ENCODE measurements at regions not wholly inside any gene's neighbourhood (a gene's known extent, or its start where the extent isn't known, plus 50 kb on each side); places are given as distances from the start of the nearest gene placed in this dataset.

- Histone ChIP-seq H3K27ac (no peak overlapping the region), H3K4me1 (no peaks in the 10 kb centered on the region), H3K36me3 (no peaks in the 10 kb centered on the region), H3K9me3 (no peaks in the 10 kb centered on the region), H3K4me3 (no peak overlapping the region), H3K27me3 (no peaks in the 10 kb centered on the region)
- no peak for DNase-seq (ENCODE audit: low spot score)
- no peak for TF ChIP-seq CTCF (IDR thresholded peaks at IDR 0.05)
Observed at GRCh38 chr9:108586471-108587139, 269.2 kb downstream of the ACTL7B start.

DNA sequence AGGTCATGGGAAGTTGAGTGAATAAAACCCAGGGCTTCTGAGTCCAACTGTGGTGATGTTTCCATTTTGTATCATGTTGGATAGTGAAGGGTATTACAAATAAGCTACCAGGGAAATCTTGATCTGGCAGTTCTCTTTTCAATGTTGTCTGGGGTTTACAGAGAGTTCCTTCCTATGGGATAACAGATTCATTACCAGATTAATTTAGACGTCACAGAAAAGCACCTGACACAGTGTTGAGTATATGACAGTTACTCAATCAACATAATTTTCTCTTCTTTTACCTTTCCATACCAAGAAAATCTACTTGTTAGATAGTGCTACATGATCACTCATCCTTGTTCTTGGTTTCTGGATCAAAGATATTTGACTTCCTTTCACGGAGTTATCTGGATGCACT, 270.9 kb downstream of the ACTL7B start:
- Histone ChIP-seq H3K27me3 (no peaks in the 10 kb centered on the region), H3K36me3 (no peaks in the 10 kb centered on the region), H3K4me3 (no peak overlapping the region), H3K9me3 (no peaks in the 10 kb centered on the region), H3K4me1 (no peaks in the 10 kb centered on the region), H3K27ac (no peak overlapping the region)
- no peak for TF ChIP-seq CTCF (IDR thresholded peaks at IDR 0.05)
- DNase-seq (ENCODE audit: low spot score), result no peak

DNA sequence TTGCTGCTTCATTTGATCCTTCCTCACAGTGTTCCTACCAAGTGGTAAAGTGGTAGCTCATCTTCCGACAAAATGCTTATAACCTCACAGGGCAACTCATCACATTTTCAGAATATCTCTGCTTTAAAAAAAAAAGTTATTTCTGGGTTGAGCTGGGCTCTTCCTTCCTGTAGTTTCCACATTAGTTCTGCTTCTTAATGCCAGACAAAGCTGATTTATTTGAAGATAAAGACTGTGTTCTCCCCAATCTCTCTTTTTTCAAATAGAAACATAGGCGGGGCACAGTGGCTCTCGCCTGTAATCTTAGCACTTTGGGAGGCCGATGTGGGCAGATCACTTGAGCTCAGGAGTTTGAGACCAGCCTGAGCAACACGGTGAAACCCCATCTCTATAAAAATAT, 273.1 kb downstream of the ACTL7B start:
- Histone ChIP-seq H3K36me3 (no peaks in the 10 kb centered on the region), H3K27me3 (no peaks in the 10 kb centered on the region), H3K4me3 (no peak overlapping the region), H3K4me1 (no peaks in the 10 kb centered on the region), H3K9me3 (no peaks in the 10 kb centered on the region), H3K27ac (no peak overlapping the region)
- DNase-seq (ENCODE audit: low spot score), result no peak
- no peak for TF ChIP-seq CTCF (IDR thresholded peaks at IDR 0.05)

- no peak for DNase-seq (ENCODE audit: low spot score)
- H3K4me3 ChIP-seq, result no peak overlapping the region
- no peaks in the 10 kb centered on the region for H3K9me3 ChIP-seq
- no peaks in the 10 kb centered on the region for H3K27me3 ChIP-seq
- H3K27ac ChIP-seq, result no peak overlapping the region
- no peaks in the 10 kb centered on the region for H3K4me1 ChIP-seq
- TF ChIP-seq CTCF (IDR thresholded peaks at IDR 0.05), result no peak
- H3K36me3 ChIP-seq, result no peaks in the 10 kb centered on the region
Observed at GRCh38 chr9:108579757-108580439, 275.9 kb downstream of the ACTL7B start.

DNA sequence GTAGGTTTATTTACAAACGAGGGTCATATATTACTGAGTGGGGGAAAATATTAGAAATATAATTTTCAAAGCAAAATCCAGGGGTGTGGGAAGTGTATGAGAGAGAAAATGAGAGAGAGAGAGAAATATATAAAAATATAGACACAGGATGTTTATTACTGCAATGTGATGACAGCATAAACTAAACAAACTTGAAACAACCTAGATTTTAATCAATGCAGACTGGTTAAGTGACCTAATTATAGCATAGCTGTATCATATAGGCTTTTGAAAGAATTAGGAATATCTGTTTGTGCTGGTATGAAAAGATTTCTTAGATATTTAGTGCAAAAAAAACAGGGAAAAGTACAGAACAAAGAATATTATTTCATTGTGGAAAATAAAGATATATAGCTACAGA, 280.5 kb downstream of the ACTL7B start:
- TF ChIP-seq CTCF (IDR thresholded peaks at IDR 0.05), result no peak
- no peaks in the 10 kb centered on the region for H3K4me1 ChIP-seq
- no peak overlapping the region for H3K4me3 ChIP-seq
- H3K27me3 ChIP-seq, result no peaks in the 10 kb centered on the region
- H3K27ac ChIP-seq, result no peak overlapping the region
- no peak for DNase-seq (ENCODE audit: low spot score)
- H3K9me3 ChIP-seq, result no peaks in the 10 kb centered on the region
- no peaks in the 10 kb centered on the region for H3K36me3 ChIP-seq

- DNase-seq (ENCODE audit: low spot score), result no peak
- H3K27ac ChIP-seq, result no peak overlapping the region
- no peak for TF ChIP-seq CTCF (IDR thresholded peaks at IDR 0.05)
- H3K27me3 ChIP-seq, result no peaks in the 10 kb centered on the region
- H3K4me3 ChIP-seq, result no peak overlapping the region
- no peaks in the 10 kb centered on the region for H3K9me3 ChIP-seq
- no peaks in the 10 kb centered on the region for H3K4me1 ChIP-seq
- H3K36me3 ChIP-seq, result no peaks in the 10 kb centered on the region
Observed at GRCh38 chr9:108569624-108570023, 286.2 kb downstream of the ACTL7B start.
